SK-N-SH (cell line): ENCODE measurements at regions not wholly inside any gene's neighbourhood (a gene's known extent, or its start where the extent isn't known, plus 50 kb on each side); places are given as distances from the start of the nearest gene placed in this dataset.

Experiments
- CTCF ChIA-PET: fragments of 300-600, 350-600 bp; formaldehyde crosslinking; extraction: SDS; loops from one replicate; lab custom pipeline; 2021; lab: Yijun Ruan, JAX
- POLR2A ChIA-PET: fragments of 350-600 bp; sonication (Branson Sonifier 250); formaldehyde crosslinking; extraction: SDS; loops from one replicate; lab custom pipeline; 2020; ENCODE audit warnings: antibody characterized with exemption, inconsistent platforms; lab: Yijun Ruan, JAX
- DNase-seq: peaks from one replicate; pipeline ENCODE4 v3.0.0; 2012
- H2AFZ ChIP-seq: fragments of 200-600 bp; sonication (generic); 2 replicates; pipeline ENCODE4 v1.8.1; 2016; ENCODE audit warnings: antibody characterized with exemption, mild to moderate bottlenecking, low read depth
- H3F3A ChIP-seq: fragments of 200-600 bp; sonication (generic); replicated peaks from 2 replicates; pipeline ENCODE3; 2016; ENCODE audit warnings: antibody characterized with exemption, mild to moderate bottlenecking; ENCODE audit not compliant: insufficient read depth
- H3K27ac ChIP-seq, 2 experiments: fragments of 200-500 bp in 1 of 2; fragments of 200-600 bp in 1 of 2; sonication (Bioruptor generic) in 1 of 2; sonication (generic), shearing (Covaris generic) in 1 of 2; 2 replicates each; pipeline versions ENCODE4 v1.5.1 to v1.6.1; 2014 to 2016; ENCODE audit warnings: low read depth in 2 of 2, inconsistent platforms in 1 of 2, low read length in 1 of 2, mild to moderate bottlenecking in 1 of 2, mixed read lengths in 1 of 2
- H3K27me3 ChIP-seq: fragments of 200-600 bp; sonication (generic), shearing (Covaris generic); 2 replicates; pipeline ENCODE4 v1.6.1; 2016; ENCODE audit warnings: mixed run types; ENCODE audit not compliant: insufficient read depth
- H3K36me3 ChIP-seq, 2 experiments: fragments of 200-500 bp in 1 of 2; fragments of 200-600 bp in 1 of 2; sonication (Bioruptor generic) in 1 of 2; sonication (generic) in 1 of 2; replicated peaks in 1 of 2; 2 replicates each; pipeline versions ENCODE3 to v1.5.1; 2014 to 2016; ENCODE audit warnings: low read length in 1 of 2, mild to moderate bottlenecking in 1 of 2; ENCODE audit not compliant: insufficient read depth in 2 of 2, control insufficient read depth in 1 of 2
- H3K4me1 ChIP-seq, 2 experiments: fragments of 200-500 bp in 1 of 2; fragments of 200-600 bp in 1 of 2; sonication (Bioruptor generic) in 1 of 2; sonication (generic), shearing (Covaris generic) in 1 of 2; 2 replicates each; pipeline versions ENCODE4 v1.5.1 to v1.6.1; 2014 to 2016; ENCODE audit warnings: low read depth in 1 of 2, low read length in 1 of 2, mixed run types in 1 of 2; ENCODE audit not compliant: insufficient read depth in 2 of 2, control insufficient read depth in 1 of 2
- H3K4me2 ChIP-seq: fragments of 200-600 bp; sonication (generic), shearing (Covaris generic); 2 replicates; pipeline ENCODE4 v1.6.1; 2017; ENCODE audit warnings: mixed run types
- H3K4me3 ChIP-seq, 2 experiments: fragments of 200-500 bp in 1 of 2; fragments of 200-600 bp in 1 of 2; sonication (Bioruptor generic) in 1 of 2; sonication (generic), shearing (Covaris generic) in 1 of 2; 2 replicates each; pipeline versions ENCODE4 v1.5.1 to v1.8.1; 2014 to 2016; ENCODE audit warnings: low read depth in 2 of 2, inconsistent platforms in 1 of 2, low read length in 1 of 2, mild to moderate bottlenecking in 1 of 2, mixed read lengths in 1 of 2, moderate library complexity in 1 of 2
- H3K79me2 ChIP-seq: fragments of 200-600 bp; sonication (generic); 2 replicates; pipeline ENCODE4 v1.8.1; 2017; ENCODE audit warnings: mild to moderate bottlenecking; ENCODE audit not compliant: insufficient read depth
- H3K9ac ChIP-seq: fragments of 200-600 bp; sonication (generic); 2 replicates; pipeline ENCODE4 v1.6.1; 2017; ENCODE audit warnings: mixed run types
- H3K9me2 ChIP-seq: fragments of 200-600 bp; sonication (generic); 2 replicates; pipeline ENCODE4 v1.6.1; 2017; ENCODE audit warnings: mixed run types
- H3K9me3 ChIP-seq: fragments of 200-600 bp; sonication (generic); 2 replicates; pipeline ENCODE4 v1.6.1; 2017; ENCODE audit warnings: mixed run types, mild to moderate bottlenecking, moderate library complexity
- H4K20me1 ChIP-seq: fragments of 200-600 bp; sonication (generic); 2 replicates; pipeline ENCODE4 v1.6.1; 2017; ENCODE audit warnings: mild to moderate bottlenecking, mixed run types; ENCODE audit not compliant: insufficient read depth
- ELF1 ChIP-seq: IDR thresholded peaks from 2 replicates; pipeline ENCODE4 v1.4.0; 2012
- EZH2phosphoT487 ChIP-seq: fragments of 200-600 bp; sonication (generic); IDR thresholded peaks from 2 replicates; pipeline ENCODE4 v1.6.1; 2017; ENCODE audit warnings: low read depth, mixed run types, mild to moderate bottlenecking, antibody characterized with exemption, moderate library complexity, borderline replicate concordance
- FOSL2 ChIP-seq: IDR thresholded peaks from 2 replicates; pipeline ENCODE4 v1.4.0; 2012; ENCODE audit warnings: low read depth, mild to moderate bottlenecking, moderate library complexity, borderline replicate concordance
- GATA2 ChIP-seq: sonication (generic); formaldehyde crosslinking; IDR thresholded peaks from 2 replicates; pipeline ENCODE4 v1.5.0; 2020; ENCODE audit warnings: mild to moderate bottlenecking, missing genetic modification reagents
- JUND ChIP-seq: IDR thresholded peaks from 2 replicates; pipeline ENCODE4 v1.4.0; 2012
- MAX ChIP-seq: IDR thresholded peaks from 2 replicates; pipeline ENCODE4 v1.4.0; 2012; ENCODE audit warnings: low read depth
- MXI1 ChIP-seq: IDR thresholded peaks from 2 replicates; pipeline ENCODE4 v1.6.1; 2012; ENCODE audit warnings: mild to moderate bottlenecking, low read depth, low read length, improper control_type of control experiment
- NRF1 ChIP-seq: IDR thresholded peaks from 2 replicates; pipeline ENCODE4 v1.6.1; 2012; ENCODE audit warnings: low read depth, mild to moderate bottlenecking, low read length
- PBX3 ChIP-seq: IDR thresholded peaks from 2 replicates; pipeline ENCODE4; 2012
- RAD21 ChIP-seq: IDR thresholded peaks from 2 replicates; pipeline ENCODE4 v1.6.1; 2012; ENCODE audit warnings: mild to moderate bottlenecking, low read length
- RCOR1 ChIP-seq: fragments of 150-350 bp; IDR thresholded peaks from 2 replicates; pipeline ENCODE4 v1.6.1; 2017; ENCODE audit warnings: antibody characterized with exemption, low read length
- SMC3 ChIP-seq: IDR thresholded peaks from 2 replicates; pipeline ENCODE4 v1.6.1; 2012; ENCODE audit warnings: low read depth, low read length, improper control_type of control experiment
- TEAD4 ChIP-seq: IDR thresholded peaks from 2 replicates; pipeline ENCODE4 v1.4.0; 2012; ENCODE audit warnings: mild to moderate bottlenecking, borderline replicate concordance; ENCODE audit not compliant: insufficient read depth
- WGBS: methylation state at CpG from one replicate; pipeline ENCODE4 v1.1.6; 2017; ENCODE audit warnings: low lambda C conversion rate; 5-methylcytosine and 5-hydroxymethylcytosine counted together
- TF ChIP-seq, protein P1 (sequence below): fragments of 200-600 bp; sonication (generic); IDR thresholded peaks from 2 replicates; pipeline ENCODE4 v1.6.1; 2017; ENCODE audit warnings: antibody characterized with exemption, mild to moderate bottlenecking, moderate library complexity

- TF ChIP-seq GATA2 (CRISPR knock-in tag) (no peak), PBX3 (no peak), MXI1 (peak; percentile 49; the same call in 1 of the 2 replicates), SMC3 (peak; percentile 94), RAD21 (peak; percentile 95), ELF1 (no peak), TEAD4 (no peak)
- TF ChIP-seq, protein P1, sequence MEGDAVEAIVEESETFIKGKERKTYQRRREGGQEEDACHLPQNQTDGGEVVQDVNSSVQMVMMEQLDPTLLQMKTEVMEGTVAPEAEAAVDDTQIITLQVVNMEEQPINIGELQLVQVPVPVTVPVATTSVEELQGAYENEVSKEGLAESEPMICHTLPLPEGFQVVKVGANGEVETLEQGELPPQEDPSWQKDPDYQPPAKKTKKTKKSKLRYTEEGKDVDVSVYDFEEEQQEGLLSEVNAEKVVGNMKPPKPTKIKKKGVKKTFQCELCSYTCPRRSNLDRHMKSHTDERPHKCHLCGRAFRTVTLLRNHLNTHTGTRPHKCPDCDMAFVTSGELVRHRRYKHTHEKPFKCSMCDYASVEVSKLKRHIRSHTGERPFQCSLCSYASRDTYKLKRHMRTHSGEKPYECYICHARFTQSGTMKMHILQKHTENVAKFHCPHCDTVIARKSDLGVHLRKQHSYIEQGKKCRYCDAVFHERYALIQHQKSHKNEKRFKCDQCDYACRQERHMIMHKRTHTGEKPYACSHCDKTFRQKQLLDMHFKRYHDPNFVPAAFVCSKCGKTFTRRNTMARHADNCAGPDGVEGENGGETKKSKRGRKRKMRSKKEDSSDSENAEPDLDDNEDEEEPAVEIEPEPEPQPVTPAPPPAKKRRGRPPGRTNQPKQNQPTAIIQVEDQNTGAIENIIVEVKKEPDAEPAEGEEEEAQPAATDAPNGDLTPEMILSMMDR = peak; percentile 82
Observed at GRCh38 chr2:126971481-126972278, 73.0 kb downstream of the TEX51 start (continued).

- Histone ChIP-seq H2AFZ (0 out of 2 replicates have a peak overlapping the region, but pooled peaks have one; percentile 79), H3F3A (no peaks in the 10 kb centered on the region), H3K9me3 (no peaks in the 10 kb centered on the region), H3K9ac (no peak overlapping the region), H3K4me2 (peak overlapping the region; percentile 85; the same call in 1 of the 2 replicates), H3K4me3 (peak overlapping the region in 1 of 2 experiments; percentile 59; a peak in 2 of 4 replicates), H3K27me3 (peaks cover 18% of the 10 kb centered on the region; the same call in 1 of the 2 replicates), H4K20me1 (no peaks in the 10 kb centered on the region), H3K9me2 (no peaks in the 10 kb centered on the region), H3K4me1 (peaks cover 0 to 27% of the 10 kb centered on the region in 2 experiments; a peak in 1 of 4 replicates), H3K27ac (no peak overlapping the region), H3K79me2 (no peaks in the 10 kb centered on the region), H3K36me3 (no peaks in the 10 kb centered on the region)
- TF ChIP-seq RCOR1 (no peak), NRF1 (no peak)
- no peak for DNase-seq
- ChIA-PET CTCF (interaction anchor here (0.6 to 3.2 kb wide), 62 partner anchors 8 to 1229 kb away, joined by 3 to 80 read pairs (median 4); no protein-coding TSS in a partner anchor), POLR2A (no interaction called here)
- WGBS = 32% methylated on average over 4 of the region's 10 CpGs
Observed at GRCh38 chr2:126972279-126972626, 73.6 kb downstream of the TEX51 start.

- 43% methylated on average over 2 of the region's 2 CpGs for WGBS
- H3K9ac ChIP-seq = no peak overlapping the region
- no peak for TF ChIP-seq MXI1
- TF ChIP-seq JUND = no peak
- TF ChIP-seq FOSL2 = no peak
- TF ChIP-seq MAX = no peak
- TF ChIP-seq SMC3 = no peak
- TF ChIP-seq EZH2phosphoT487 = no peak
- TF ChIP-seq TEAD4 = no peak
- no peak overlapping the region for H3K4me2 ChIP-seq
- POLR2A ChIA-PET = no interaction called here
- H3K27me3 ChIP-seq = peaks cover 25% of the 10 kb centered on the region
- no peak overlapping the region for H3K27ac ChIP-seq
- no peak overlapping the region for H3K4me3 ChIP-seq
- no peaks in the 10 kb centered on the region for H4K20me1 ChIP-seq
- DNase-seq = no peak
- no peaks in the 10 kb centered on the region for H3K9me2 ChIP-seq
- peaks cover 0 to 29% of the 10 kb centered on the region in 2 experiments; a peak in 1 of 4 replicates for H3K4me1 ChIP-seq
- H3K79me2 ChIP-seq = no peaks in the 10 kb centered on the region
- no peaks in the 10 kb centered on the region for H3K9me3 ChIP-seq
- CTCF ChIA-PET = interaction anchor here (0.6 kb wide), 1 partner anchor 728 kb away, joined by 3 read pairs; no protein-coding TSS in a partner anchor
- no peak overlapping the region for H2AFZ ChIP-seq
- H3F3A ChIP-seq = no peaks in the 10 kb centered on the region
- H3K36me3 ChIP-seq = no peaks in the 10 kb centered on the region
Observed at GRCh38 chr2:126973745-126974144, 75.1 kb downstream of the TEX51 start.
